NCI-H2171 treated with DMSO at 0.1 percent for 48 hours (cell line): ENCODE measurements at regions not wholly inside any gene's neighbourhood (a gene's known extent, or its start where the extent isn't known, plus 50 kb on each side); places are given as distances from the start of the nearest gene placed in this dataset.
A peak's percentile ranks its signal among the peaks of the same experiment; 100 is the strongest.

ENCODE experiments used
- DNase-seq: peaks from one replicate; lab custom pipeline; 2025; lab: John Stamatoyannopoulos, UW

GRCh38 chr21:35426897-35427296 lies 377.8 kb upstream of the RUNX1 start:
- no peak for DNase-seq

GRCh38 chr21:35426469-35426868 lies 377.4 kb upstream of the RUNX1 start:
- DNase-seq = no peak

- DNase-seq = no peak
These were observed 375.0 kb upstream of the RUNX1 start for GRCh38 chr21:35424122-35424521.

- DNase-seq = no peak
These were observed 374.6 kb upstream of the RUNX1 start for GRCh38 chr21:35423709-35424108.

GRCh38 chr21:35422011-35422410 lies 372.9 kb upstream of the RUNX1 start:
- no peak for DNase-seq

- DNase-seq = no peak
These were observed 372.1 kb upstream of the RUNX1 start for GRCh38 chr21:35421221-35421620.

GRCh38 chr21:35420656-35421055 lies 371.6 kb upstream of the RUNX1 start:
- no peak for DNase-seq

GRCh38 chr21:35417762-35418161 lies 368.7 kb upstream of the RUNX1 start:
- no peak for DNase-seq

GRCh38 chr21:35416866-35417489 lies 367.9 kb upstream of the RUNX1 start:
- no peak for DNase-seq

- DNase-seq = no peak
These were observed 365.5 kb upstream of the RUNX1 start for GRCh38 chr21:35414507-35415139.

- no peak for DNase-seq
These were observed 365.0 kb upstream of the RUNX1 start for GRCh38 chr21:35414056-35414455.

- DNase-seq = no peak
These were observed 363.1 kb upstream of the RUNX1 start for GRCh38 chr21:35412231-35412630.

GRCh38 chr21:35411434-35411833 lies 362.3 kb upstream of the RUNX1 start:
- DNase-seq = no peak

GRCh38 chr21:35410656-35411055 lies 361.6 kb upstream of the RUNX1 start:
- no peak for DNase-seq

- no peak for DNase-seq
These were observed 361.0 kb upstream of the RUNX1 start for GRCh38 chr21:35410123-35410522.

GRCh38 chr21:35408401-35408800 lies 359.3 kb upstream of the RUNX1 start:
- DNase-seq = no peak

- DNase-seq = no peak
These were observed 357.5 kb upstream of the RUNX1 start for GRCh38 chr21:35406635-35407034.

GRCh38 chr21:35405981-35406380 lies 356.9 kb upstream of the RUNX1 start:
- peak; percentile 10 for DNase-seq

GRCh38 chr21:35404247-35404646 lies 355.1 kb upstream of the RUNX1 start:
- DNase-seq = no peak

- DNase-seq = no peak
These were observed 353.0 kb upstream of the RUNX1 start for GRCh38 chr21:35402061-35402460.

- DNase-seq = no peak
These were observed 352.4 kb upstream of the RUNX1 start for GRCh38 chr21:35401476-35401875.

GRCh38 chr21:35400233-35400939 lies 351.3 kb upstream of the RUNX1 start:
- peak; percentile 57 for DNase-seq

GRCh38 chr21:35399706-35400105 lies 350.6 kb upstream of the RUNX1 start:
- DNase-seq = no peak
